Suprapubic skin (tissue), 4 donors: ENCODE measurements at regions not wholly inside any gene's neighbourhood (a gene's known extent, or its start where the extent isn't known, plus 50 kb on each side); places are given as distances from the start of the nearest gene placed in this dataset.

Source experiments
- DNase-seq, 2 donors: peaks; one replicate each; pipeline ENCODE4 v3.0.0-alpha.2; 2019; ENCODE audit warnings: low spot score in 2 of 2
- H3K27ac ChIP-seq: fragments of 200-600 bp; sonication (generic); one replicate; pipeline ENCODE4 v1.5.1; 2019
- H3K27me3 ChIP-seq: fragments of 200-600 bp; sonication (generic); one replicate; pipeline ENCODE4 v1.5.1; 2019
- H3K36me3 ChIP-seq: fragments of 200-600 bp; sonication (generic); one replicate; pipeline ENCODE4 v1.5.1; 2019
- H3K4me1 ChIP-seq: fragments of 200-600 bp; sonication (generic); one replicate; pipeline ENCODE4 v1.5.1; 2019
- H3K4me3 ChIP-seq: fragments of 200-600 bp; sonication (generic); one replicate; pipeline ENCODE4 v1.5.1; 2019; ENCODE audit warnings: mild to moderate bottlenecking
- H3K9me3 ChIP-seq: fragments of 200-600 bp; sonication (generic); one replicate; pipeline ENCODE4 v1.5.1; 2019
- EP300 ChIP-seq: sonication (generic); formaldehyde crosslinking; IDR thresholded peaks from one replicate; pipeline ENCODE4 v1.6.1; 2017; ENCODE audit warnings: antibody characterized with exemption
- POLR2A ChIP-seq, 2 donors: fragments of 450-650 bp; IDR thresholded peaks; one replicate each; pipeline ENCODE4 v1.6.1; 2017; ENCODE audit warnings: antibody characterized with exemption in 2 of 2, mild to moderate bottlenecking in 2 of 2, moderate library complexity in 2 of 2
- POLR2AphosphoS5 ChIP-seq, 3 donors: sonication (generic); formaldehyde crosslinking; IDR thresholded peaks; one replicate each; pipeline ENCODE4 v1.6.1; 2017; ENCODE audit warnings: antibody characterized with exemption in 3 of 3
- WGBS: methylation state at CpG from one replicate; pipeline ENCODE4 v1.1.5; 2018; 5-methylcytosine and 5-hydroxymethylcytosine counted together
- TF ChIP-seq, protein P1 (sequence below), 2 donors: fragments of 200-600 bp in 1 of 2; fragments of 450-650 bp in 1 of 2; sonication (generic) in 1 of 2; IDR thresholded peaks; one replicate each; pipeline ENCODE4 v1.5.1; 2016 to 2019; ENCODE audit warnings: antibody characterized with exemption in 2 of 2, mild to moderate bottlenecking in 1 of 2, moderate library complexity in 1 of 2

DNA sequence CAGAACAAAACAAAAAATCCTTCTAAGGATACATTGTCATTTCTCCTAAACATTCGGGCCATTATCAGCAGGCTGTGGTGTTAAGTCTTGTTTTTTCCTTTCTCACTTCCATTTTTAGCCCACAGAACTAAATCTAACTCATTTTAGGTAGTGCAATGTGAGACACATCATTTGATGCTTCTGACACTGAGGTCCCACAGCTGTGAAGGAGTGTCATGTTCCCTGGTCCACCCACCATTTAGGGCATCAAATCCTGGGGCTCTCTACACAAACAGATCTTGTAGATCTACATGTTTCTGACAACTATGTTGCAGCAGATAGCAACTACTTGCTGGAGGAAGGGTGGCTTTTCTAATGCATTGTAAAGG, 232.5 kb upstream of the IGFBP3 start:
- H3K9me3 ChIP-seq, result no peaks in the 10 kb centered on the region
- H3K36me3 ChIP-seq, result no peaks in the 10 kb centered on the region
- TF ChIP-seq EP300, result no peak
- TF ChIP-seq, protein P1, sequence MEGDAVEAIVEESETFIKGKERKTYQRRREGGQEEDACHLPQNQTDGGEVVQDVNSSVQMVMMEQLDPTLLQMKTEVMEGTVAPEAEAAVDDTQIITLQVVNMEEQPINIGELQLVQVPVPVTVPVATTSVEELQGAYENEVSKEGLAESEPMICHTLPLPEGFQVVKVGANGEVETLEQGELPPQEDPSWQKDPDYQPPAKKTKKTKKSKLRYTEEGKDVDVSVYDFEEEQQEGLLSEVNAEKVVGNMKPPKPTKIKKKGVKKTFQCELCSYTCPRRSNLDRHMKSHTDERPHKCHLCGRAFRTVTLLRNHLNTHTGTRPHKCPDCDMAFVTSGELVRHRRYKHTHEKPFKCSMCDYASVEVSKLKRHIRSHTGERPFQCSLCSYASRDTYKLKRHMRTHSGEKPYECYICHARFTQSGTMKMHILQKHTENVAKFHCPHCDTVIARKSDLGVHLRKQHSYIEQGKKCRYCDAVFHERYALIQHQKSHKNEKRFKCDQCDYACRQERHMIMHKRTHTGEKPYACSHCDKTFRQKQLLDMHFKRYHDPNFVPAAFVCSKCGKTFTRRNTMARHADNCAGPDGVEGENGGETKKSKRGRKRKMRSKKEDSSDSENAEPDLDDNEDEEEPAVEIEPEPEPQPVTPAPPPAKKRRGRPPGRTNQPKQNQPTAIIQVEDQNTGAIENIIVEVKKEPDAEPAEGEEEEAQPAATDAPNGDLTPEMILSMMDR (IDR thresholded peaks at IDR 0.05), result no peak
- TF ChIP-seq POLR2AphosphoS5 (IDR thresholded peaks at IDR 0.05), result no peak
- TF ChIP-seq POLR2A (IDR thresholded peaks at IDR 0.05), result no peak
- no peaks in the 10 kb centered on the region for H3K4me1 ChIP-seq
- no peak overlapping the region for H3K27ac ChIP-seq
- H3K27me3 ChIP-seq, result no peaks in the 10 kb centered on the region
- H3K4me3 ChIP-seq, result no peak overlapping the region
- 64% methylated on average over 1 of the region's 1 CpG for WGBS
- no peak for DNase-seq

DNA sequence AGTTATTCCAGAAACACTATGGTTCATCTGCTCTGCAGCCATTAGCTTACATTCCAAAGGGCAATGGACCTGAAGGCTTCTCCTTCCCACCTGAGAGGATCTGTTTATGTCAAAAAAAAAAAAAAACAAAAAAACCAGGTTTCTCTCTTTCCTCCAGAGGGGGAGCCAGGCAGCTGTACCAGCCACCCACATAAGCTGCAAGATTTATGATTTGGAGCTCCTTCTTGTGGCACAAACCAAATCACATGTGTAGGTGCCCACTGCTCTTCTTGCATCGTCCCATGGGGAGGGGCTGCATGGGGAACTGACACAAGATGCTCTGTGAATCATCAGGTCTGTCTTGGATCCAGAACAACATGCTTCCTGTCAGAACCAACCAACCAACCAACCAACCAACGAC, 231.6 kb upstream of the IGFBP3 start:
- H3K27me3 ChIP-seq, result no peaks in the 10 kb centered on the region
- H3K4me3 ChIP-seq, result no peak overlapping the region
- DNase-seq, result no peak
- no peaks in the 10 kb centered on the region for H3K9me3 ChIP-seq
- no peaks in the 10 kb centered on the region for H3K4me1 ChIP-seq
- H3K27ac ChIP-seq, result no peak overlapping the region
- H3K36me3 ChIP-seq, result no peaks in the 10 kb centered on the region
- 65% methylated on average over 2 of the region's 2 CpGs for WGBS
- TF ChIP-seq POLR2AphosphoS5 (IDR thresholded peaks at IDR 0.05) (no peak), EP300 (no peak), POLR2A (IDR thresholded peaks at IDR 0.05) (no peak)
- TF ChIP-seq, protein P1 (IDR thresholded peaks at IDR 0.05), result no peak

DNA sequence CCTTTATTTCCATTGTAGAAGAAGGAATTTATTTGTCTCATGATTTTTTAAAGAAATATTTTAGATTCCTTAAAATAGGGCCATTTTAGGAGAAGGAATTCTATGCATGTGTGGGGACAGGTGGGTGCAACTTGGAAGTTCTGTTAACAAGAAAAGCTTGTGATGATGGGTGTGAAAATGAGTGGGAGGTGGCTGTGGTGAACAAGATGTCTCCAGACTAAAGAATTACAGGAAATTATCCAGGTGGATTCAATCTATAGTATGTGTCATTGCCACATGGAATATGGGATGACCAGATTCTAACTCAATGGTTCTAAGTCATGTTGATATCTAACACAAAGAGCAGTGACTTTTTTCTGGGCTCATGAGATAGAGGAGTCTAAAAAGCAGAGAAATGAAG, 229.6 kb upstream of the IGFBP3 start:
- Histone ChIP-seq H3K27me3 (no peaks in the 10 kb centered on the region), H3K9me3 (no peaks in the 10 kb centered on the region), H3K36me3 (no peaks in the 10 kb centered on the region), H3K4me3 (no peak overlapping the region), H3K4me1 (no peaks in the 10 kb centered on the region), H3K27ac (no peak overlapping the region)
- TF ChIP-seq EP300, result no peak
- TF ChIP-seq, protein P1 (IDR thresholded peaks at IDR 0.05), result no peak
- no peak for TF ChIP-seq POLR2A (IDR thresholded peaks at IDR 0.05)
- TF ChIP-seq POLR2AphosphoS5 (IDR thresholded peaks at IDR 0.05), result no peak
- DNase-seq, result no peak

DNA sequence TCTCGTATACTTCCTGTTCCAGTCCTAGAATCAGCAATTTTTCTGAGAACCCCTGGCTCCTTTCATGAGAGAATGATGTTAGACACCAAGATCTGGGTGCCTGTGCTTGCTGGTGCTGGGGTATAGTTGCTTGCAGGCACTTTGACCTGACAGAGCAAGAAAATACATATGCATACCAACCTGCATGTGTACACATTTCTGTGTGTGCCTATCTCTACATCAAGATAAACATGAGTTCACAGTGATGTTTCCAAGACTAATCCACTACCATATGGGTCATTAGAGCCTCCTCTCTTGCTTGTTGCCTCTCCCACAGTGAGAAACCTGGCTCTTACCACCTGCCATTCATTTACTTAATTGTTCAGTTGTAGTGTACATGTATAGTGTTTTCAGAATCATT, 229.1 kb upstream of the IGFBP3 start:
- TF ChIP-seq POLR2A (IDR thresholded peaks at IDR 0.05) (no peak), EP300 (no peak), POLR2AphosphoS5 (IDR thresholded peaks at IDR 0.05) (no peak)
- TF ChIP-seq, protein P1 (IDR thresholded peaks at IDR 0.05), result no peak
- Histone ChIP-seq H3K27me3 (no peaks in the 10 kb centered on the region), H3K27ac (no peak overlapping the region), H3K4me3 (no peak overlapping the region), H3K36me3 (no peaks in the 10 kb centered on the region), H3K9me3 (no peaks in the 10 kb centered on the region), H3K4me1 (no peaks in the 10 kb centered on the region)
- no peak for DNase-seq
- 62% methylated on average over 1 of the region's 1 CpG for WGBS

DNA sequence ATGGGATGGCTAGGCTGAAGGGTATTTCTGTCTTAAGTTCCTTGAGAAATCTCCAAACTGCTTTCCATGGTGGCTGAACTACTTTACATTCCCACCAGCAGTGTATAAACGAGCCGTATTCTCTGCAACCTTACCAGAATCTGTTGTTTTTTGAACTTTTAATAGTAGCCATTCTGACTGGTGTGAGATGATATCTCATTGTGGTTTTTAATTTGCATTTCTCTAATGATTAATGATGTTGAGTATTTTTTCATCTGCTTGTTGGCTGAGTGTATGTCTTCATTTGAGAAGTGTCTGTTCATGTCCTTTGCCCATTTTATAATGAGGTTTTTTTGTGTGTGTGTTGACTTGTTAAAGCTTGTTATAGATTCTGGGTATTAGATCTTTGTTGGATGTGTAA, 226.8 kb upstream of the IGFBP3 start:
- TF ChIP-seq POLR2AphosphoS5 (IDR thresholded peaks at IDR 0.05) (no peak), EP300 (no peak), POLR2A (IDR thresholded peaks at IDR 0.05) (no peak)
- TF ChIP-seq, protein P1 (IDR thresholded peaks at IDR 0.05), result no peak
- 69% methylated on average over 2 of the region's 2 CpGs for WGBS
- no peak overlapping the region for H3K4me3 ChIP-seq
- H3K9me3 ChIP-seq, result no peaks in the 10 kb centered on the region
- H3K4me1 ChIP-seq, result no peaks in the 10 kb centered on the region
- no peaks in the 10 kb centered on the region for H3K27me3 ChIP-seq
- H3K27ac ChIP-seq, result no peak overlapping the region
- DNase-seq, result no peak
- no peaks in the 10 kb centered on the region for H3K36me3 ChIP-seq
